Daoy (cell line): ENCODE measurements at regions not wholly inside any gene's neighbourhood (a gene's known extent, or its start where the extent isn't known, plus 50 kb on each side); places are given as distances from the start of the nearest gene placed in this dataset.

ENCODE experiments used
- DNase-seq: peaks from one replicate; pipeline ENCODE4 v3.0.0-alpha.2; 2015; ENCODE audit warnings: low read depth

DNA sequence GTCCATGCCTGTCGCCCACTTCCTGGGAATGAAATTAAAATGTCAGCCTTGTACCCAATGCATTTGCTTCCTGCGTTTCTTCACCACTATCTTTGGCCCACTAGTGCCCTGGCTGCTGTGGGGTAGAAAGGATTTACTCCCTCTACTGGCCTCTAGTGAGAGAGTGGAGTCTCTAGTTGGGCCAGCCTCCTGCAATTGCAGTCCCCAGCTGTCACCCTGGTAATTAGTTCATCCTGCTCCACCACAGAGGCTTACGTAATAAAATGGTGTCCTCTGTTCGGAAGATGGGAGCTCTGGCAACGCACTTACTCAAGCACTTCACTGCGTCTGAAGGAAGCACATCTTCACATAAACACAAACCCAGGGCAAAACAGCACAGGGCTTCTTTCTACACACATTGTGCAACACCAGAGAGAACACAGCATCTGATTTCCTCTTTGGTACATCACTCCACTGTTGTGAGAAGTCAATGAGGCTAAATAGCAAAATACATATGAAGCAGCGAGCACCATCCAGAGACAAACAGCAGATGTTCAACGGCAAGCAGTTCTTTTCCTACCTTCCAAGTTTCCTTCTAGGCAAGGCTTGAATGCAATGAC is 274.6 kb downstream of the LRATD1 start:
- DNase-seq: no peak

DNA sequence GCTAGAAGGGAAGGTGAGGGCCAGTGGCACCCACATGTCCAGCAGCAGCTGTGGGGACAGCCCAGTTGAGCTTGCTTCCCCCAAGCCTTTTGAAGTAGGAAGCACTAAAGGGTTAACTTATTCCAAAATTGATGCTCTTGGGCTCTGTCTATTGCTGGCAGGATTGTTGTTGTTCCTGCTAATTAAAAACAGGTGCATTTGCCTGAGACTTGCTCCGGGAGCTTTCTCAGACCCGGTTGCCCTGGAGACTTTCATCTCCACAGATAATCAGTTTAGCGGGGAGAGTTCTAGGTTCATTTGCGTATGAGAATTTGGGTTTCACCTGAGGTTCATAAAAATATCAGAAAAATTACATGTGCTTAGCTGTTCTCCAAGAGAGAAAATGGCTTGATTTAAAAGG is 277.3 kb downstream of the LRATD1 start:
- no peak for DNase-seq

DNA sequence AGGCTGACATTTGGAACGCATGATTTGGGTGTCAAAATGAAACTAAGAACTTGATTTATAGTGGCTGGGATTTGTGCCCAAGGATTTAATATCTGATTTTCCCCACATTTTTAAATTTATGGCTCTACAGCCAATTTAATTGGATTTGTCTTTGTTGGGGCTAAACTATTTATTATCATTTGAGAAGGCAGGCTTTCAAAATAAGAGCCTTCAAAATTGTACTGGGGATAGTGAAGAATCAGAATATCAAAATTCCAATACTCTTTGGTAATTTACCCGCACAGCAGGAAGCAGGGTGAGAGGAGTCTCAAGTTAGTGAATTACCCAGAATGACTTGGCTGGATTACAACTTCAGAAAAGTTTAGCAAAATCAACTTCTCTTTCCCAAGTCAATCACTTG is 278.1 kb downstream of the LRATD1 start:
- no peak for DNase-seq

DNA sequence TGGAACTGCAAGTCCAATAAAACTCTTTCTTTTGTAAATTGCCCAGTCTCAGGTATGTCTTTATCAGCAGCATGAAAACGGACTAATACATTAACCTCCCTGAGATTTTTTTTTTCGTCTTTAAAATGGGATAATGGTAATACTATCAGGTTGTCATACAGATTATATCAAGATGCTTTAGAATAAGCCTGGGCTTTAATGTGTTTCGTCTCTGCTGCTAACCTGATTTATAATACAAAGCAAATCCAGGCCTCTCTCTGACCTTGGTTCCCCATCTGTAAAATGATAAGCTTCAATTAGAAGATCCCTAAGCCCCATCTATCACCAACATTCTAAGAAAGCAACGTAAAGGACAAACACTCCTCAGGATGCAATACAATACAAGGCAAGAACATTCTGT is 283.5 kb downstream of the LRATD1 start:
- no peak for DNase-seq

DNA sequence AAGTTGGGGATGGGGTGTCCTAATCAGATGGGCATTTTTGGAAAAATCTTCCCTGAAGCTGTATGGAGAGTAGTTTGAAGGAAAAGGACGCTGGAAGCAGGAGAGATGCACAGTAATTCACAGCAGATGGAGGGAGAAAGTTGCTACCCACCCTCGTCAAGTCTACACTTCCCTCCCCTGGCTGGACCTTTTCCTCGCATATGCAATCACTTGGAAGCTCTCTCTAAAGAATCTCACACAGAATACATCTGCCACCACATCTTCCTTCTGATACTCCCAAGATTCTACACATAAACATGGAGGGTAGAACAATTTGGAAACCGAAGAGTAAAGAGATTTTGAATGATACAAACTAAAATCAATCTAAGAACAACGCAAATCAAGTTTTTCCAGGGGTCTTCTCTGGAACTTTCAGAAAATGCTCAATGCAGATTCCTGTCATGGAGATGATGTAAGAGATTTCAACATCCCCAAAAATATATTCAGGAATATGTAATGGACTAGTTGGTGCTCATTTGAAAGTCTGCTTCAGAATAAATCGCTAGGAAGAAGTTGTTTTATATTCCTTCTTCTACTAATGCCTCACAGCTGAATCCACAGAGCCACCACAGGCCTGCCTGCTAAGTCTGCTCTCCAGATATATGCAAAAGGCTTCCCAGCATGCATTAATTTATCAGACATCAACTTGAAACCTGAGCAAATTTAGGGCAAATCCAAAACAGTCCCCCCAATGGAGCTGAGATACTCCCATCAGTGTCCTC is 291.5 kb downstream of the LRATD1 start:
- DNase-seq: no peak

DNA sequence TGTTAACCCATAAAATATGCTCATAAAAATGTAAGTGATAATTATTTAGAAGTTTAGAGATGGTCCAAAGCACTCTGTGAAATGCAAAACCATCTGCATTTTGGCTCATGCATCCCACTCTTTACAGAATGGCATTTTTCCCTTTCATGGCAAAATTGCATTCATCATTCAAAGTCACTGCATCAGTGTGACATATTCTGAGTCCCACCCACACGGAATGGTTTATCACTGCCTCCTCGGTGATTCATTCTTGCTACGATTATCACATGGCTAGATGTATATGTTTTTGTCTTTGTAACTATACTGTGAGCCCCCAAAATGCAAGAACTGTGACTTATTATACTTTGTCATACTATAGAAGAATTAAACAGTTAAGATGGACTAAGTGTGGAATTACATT is 293.0 kb downstream of the LRATD1 start:
- no peak for DNase-seq

DNA sequence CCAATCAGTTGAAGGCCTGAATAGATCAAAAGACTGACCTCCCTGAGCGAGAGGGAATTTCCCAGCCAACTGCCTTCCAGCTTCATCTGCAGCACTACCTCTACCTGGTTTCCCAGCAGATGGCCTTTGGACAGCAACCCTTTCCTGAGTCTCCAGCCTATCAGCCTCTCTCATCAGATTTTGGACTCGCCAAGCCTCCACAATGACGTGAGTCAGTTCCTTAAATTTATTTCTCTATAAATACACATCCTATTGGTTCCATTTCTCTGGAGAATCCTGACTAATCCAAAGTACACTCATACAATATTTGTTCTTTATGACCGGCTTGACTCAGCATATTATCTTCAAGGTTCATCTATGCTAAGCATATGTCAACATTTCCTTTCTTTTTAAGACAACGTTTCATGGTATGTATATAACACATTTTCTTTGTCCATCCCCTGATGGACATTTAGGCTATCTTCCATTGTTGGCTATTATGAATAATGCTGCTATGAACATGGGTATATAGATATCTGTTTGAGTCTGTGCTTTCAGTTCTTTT is 294.6 kb downstream of the LRATD1 start:
- DNase-seq: no peak

DNA sequence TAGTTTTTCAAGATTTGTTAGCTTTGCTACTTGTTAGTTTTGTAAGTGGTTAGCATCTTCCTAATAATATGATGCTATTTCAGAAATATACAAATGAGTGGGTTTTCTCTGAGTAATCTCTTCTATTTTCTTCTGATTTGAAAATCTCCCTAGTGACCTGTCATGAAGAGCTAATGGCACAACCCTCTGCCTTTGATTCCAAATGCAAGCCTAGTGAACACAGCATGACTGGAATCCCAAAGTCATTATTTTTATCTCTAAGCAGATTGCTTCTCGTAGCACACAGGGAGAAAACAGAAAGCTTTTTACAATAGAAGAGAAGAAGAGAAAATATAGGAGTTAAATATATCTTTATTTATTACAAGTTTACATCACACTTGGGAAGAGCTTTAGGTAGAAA is 295.5 kb downstream of the LRATD1 start:
- no peak for DNase-seq

DNA sequence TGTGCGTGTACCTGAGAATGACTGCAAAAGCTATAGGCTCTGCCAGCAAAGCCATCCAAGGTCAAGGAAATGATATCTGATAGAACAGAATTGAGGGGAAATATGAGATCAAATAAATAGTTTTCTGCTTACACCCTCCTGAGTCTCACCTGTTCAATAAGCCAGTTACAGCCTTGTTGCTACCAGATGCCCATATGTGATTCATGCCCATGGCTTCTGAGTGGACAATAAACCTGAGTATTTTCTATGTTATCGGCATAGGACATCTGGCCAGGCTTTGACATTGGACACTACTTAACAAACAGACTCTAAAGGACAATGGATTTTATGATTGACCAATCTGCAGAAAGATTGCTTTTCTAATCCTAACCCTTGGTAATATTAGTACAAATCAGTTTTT is 297.9 kb downstream of the LRATD1 start:
- no peak for DNase-seq

DNA sequence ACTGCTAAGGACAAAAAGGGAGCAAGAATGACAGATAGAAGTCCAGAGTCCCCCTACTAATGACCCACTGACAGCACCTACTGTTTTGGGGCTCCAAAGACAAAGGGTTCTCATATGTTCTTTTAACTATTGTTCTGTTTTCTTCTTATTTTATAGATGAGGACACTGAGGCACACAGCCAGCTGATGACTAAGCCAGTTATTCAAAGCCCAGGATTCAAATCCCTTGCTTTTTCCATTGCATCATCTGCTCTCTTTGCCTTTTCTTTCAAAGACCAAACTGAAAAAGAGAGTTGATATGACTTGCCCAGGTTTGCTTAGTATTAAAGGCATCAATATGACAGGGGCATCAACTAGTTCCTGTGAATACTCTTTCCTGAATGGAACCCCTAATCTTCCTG is 299.8 kb downstream of the LRATD1 start:
- no peak for DNase-seq

DNA sequence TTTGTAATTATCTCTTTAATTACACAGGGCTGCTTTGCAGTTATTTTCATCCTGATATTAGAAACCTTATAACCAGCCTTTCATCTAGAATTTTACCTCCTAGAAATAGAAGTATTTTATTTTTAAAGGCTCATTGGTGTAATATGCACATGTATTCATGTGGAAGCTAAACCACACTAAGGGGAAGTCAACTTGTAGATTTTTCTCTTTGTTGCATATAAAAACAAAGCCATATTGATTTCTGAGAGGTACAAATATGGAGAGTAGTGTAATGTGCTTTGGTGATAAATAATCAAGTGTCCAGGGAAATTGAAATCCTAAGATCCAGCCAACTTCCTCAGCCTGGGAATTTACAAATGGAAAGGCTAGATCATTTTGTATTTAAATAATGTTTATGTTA is 301.2 kb downstream of the LRATD1 start:
- DNase-seq: no peak

DNA sequence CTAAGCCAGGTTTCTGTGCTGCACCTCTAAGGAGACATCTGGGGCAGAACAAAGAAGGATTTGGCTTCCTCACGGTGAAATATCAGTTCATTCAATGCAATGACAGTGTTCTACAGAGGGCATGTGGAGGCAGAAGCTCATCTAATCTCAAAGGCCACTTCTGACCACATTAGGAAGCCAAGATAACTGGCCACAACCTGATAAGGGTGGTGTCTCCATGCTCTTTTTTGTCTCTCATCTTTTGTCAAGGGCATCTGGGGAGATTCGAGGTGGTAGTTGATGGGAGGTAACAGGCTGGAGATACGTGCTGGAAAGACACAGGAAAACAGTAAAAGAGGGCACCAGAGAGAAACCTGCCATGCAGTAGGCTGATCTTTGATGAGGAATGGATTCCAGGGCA is 303.9 kb downstream of the LRATD1 start:
- no peak for DNase-seq

DNA sequence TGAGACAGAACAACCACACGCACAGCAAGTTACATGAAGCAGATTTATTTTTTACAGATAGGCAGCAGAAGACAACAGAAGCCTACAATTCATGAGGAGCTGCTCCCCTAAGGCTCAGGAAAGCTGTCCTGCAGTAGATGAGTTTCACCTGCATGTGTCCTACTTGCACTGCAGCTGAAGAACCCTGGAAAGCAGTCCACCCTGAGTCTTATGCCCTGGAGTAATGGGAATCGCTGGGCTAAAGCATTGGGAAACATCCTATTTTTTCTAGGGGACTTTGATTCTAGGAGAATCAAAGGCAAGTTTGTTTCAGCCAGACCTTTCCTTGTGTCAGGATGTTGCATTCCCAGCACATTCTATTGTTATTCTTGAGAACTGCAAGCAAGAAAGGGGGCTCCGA is 304.8 kb downstream of the LRATD1 start:
- DNase-seq: no peak

DNA sequence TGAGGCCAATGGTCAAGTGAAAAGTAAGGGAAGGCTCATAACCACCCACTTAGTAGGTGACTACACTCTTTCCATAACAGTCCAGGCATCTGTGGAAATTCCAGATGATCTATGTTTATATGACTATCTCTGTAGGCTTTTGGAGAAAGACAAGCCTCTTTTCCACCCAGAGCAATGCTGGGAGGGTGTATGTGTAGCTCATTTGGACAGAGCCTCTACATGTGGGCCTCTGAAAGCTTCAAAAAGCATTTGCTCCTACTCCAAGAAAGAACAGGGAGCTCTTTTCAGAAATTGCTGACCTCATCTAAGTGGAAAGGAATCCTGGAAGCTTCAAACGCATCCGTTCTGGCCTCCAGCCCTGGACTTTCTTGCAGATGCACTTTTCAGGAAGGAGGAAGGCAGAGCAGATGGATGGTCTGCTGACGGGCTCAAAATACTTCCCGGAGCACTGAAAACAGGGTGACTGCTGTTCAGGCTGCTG is 308.7 kb downstream of the LRATD1 start:
- no peak for DNase-seq

DNA sequence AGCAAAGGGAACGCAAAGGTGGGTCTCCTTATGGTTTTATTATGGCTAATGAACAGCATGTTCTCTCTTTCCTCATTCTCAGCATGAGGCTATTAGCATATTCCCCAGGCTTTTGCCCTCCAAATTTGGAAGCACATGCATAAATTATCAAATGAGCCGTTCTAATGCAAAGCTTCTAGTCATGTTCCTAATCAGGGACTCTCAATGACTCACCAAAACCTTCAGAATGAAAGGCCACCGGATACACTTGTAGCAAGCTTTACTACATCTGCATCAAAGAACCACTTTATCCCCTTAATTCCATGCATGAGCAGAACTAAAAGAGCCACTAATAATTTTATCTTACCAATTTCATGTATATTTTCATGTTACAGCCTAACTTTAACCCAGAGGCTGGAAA is 310.5 kb downstream of the LRATD1 start:
- DNase-seq: no peak

DNA sequence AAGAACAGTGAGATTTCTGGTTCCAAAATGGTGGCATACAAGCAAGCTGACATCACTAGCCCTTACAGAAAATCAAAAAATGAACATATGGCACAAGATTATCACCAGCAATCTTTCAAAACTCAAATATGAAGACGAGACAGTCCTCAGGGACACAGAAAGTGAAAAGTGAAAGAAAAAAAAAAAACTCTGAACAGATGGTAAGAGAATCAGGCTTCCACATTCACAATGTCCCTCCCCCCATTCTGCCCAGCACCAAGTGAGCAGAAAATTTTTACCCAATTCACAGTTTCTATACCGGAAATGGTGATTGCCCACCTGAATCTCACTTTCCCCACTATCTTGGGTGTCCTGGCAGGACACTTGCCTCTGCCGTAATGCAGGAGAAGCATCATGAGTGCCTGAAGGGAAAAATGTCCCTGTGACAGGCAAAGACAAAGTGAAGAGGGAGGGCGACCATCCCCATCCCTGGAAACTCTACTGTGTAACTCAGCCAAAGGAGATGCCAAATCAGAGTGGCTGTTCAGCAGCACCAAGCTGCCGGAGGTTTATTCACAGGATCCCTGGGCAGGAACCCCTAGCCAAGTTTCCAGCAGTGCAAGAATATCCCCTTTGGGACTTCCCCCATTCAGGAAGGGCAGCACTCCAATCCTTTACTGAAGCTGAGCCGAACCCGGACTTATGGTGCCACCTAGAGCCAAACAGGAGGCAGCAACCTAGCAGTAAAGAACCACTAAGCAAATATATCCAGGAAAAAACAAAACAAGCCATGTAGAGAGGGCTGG is 312.2 kb downstream of the LRATD1 start:
- no peak for DNase-seq

DNA sequence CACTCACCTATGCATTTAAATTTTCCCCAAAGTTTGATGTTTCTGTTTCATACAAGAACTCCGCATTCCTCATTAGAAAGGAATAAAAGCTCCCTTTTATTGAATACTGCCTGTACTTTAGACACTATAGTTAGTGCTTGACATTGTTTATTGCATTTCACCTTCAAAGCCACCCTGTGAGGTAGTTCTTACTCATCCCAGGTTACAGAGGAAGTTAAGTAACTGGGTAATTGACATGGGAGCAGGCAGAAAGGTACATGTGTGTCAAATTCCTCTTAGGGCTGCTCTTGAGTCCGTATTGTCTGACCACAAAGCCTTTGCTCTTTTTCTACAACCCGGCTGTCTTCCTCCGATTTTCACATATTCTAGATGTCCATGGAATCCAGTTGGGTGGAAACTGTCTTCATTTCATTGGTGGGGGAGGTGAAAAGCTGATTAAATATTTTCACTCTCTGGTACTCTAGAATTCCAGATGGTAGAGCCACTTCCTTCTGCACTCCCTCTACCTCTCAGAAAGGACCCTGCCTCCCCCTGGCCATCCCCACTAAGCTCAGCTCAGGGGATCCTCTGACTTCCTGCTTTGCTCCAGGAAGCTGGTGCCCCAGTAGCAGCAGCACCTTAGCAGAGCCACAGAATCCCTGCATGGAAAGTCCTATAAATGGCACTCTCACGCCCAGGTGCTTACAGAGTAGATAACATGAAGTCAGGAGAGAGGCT is 319.2 kb downstream of the LRATD1 start:
- no peak for DNase-seq

DNA sequence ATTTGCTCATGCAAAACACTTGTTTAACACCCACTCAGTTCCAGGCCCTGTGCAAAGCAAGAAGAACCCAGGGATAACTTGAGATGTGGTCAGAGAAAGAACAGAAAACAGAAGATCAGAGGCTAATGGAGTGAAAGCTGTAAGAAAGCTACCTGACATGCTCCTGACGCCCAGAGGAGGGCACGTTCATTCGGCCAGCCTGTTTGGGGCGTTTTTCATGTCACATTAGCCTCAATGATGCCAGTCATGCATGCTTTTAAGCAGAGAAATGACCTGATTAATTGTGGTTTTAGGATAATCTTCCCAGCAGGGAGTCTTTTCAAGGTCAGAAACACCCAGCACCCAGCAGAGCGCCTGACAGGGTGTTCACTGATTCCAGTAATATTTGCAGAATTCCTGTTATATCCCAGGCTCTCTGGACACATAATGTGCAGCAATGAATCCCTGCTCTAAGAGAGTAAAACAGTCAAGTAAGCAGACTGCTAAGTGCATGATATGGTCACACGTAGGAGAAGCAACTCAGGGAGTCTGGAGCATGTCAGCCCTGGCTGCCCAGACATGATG is 320.0 kb downstream of the LRATD1 start:
- DNase-seq: no peak

DNA sequence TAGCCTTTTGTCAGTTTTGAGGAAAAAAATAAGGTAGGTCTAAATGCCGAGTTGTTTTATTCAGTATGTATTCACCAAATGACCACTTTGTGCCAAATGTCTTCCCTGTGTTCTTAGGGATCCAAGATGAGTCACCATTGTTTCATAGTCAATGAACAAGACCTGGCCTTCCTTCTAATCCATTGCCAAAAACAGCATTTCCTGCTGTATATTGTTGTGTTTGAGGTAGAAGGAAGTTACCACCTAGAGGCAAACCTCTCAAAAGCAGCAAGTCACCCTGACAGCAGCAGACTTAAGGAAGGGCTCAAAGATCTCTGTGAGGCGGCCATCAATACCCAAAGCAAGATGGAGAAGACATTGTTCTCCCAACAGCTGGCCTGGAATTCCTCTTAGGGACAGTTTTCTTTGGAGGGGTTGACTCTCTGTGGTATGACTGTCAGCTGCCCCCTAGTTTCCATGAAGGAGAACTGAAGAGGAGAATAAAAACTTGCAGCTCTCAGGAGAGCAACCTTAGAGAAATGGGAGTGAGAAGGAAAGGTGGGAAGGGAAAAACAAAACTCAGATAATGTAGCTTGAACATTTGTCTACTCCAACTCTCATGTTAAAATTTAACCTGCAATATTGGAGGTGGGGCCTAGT is 328.3 kb downstream of the LRATD1 start:
- DNase-seq: no peak

DNA sequence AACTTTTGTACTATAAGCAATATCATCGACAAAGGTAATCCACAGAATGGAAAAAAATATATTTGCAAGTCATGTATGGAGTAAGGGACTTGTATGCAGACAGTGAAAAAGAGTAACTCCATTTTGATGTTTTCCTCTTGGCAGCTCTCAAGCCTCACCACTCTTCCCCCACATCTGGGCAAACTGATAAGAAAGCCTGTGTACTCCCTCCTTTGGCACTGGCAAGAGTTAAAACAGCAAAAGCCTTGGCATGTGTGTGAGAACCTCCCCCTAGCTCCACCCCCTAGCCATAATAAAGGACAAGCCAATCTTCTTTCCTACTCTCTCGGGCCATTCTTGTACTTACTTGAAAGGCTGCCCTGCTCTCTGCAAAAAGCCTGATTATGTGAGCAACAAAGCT is 335.2 kb downstream of the LRATD1 start:
- DNase-seq: no peak

DNA sequence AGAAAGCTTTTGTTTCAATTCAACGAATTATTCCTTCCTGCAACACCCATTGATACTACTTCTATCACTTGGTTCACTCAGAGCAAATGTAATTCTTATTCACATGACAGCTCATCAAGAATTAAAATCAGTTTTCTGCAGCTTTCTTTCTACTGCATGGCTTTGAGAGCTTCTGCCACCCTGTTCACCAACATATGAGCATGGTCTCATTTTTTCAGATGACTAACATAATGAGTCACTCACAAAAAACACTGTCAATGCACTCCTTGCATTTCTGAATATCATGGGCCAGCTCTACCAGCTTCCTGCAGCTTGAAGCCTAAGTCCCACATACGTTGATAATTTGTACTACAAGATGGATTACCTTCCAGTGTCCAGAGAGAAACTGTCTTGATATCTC is 342.9 kb downstream of the LRATD1 start:
- DNase-seq: no peak
